Prostate gland (tissue), 2 donors: ENCODE measurements at regions not wholly inside any gene's neighbourhood (a gene's known extent, or its start where the extent isn't known, plus 50 kb on each side); places are given as distances from the start of the nearest gene placed in this dataset.

ENCODE experiments used
- DNase-seq: peaks from one replicate; pipeline ENCODE4 v3.0.0-alpha.2; 2019; ENCODE audit warnings: low spot score
- H3K27ac ChIP-seq, 2 donors: fragments of 200-600 bp; sonication (generic); 2 replicates each; pipeline ENCODE4 v1.5.1; 2017 to 2019
- H3K27me3 ChIP-seq: fragments of 200-600 bp; sonication (generic); replicated peaks from 2 replicates; pipeline ENCODE4 v1.5.1; 2019; ENCODE audit not compliant: insufficient read depth
- H3K36me3 ChIP-seq, 2 donors: fragments of 200-600 bp; sonication (generic); 1 replicate in 1 of 2; 2 replicates in 1 of 2; pipeline versions ENCODE4 v1.5.1 to v1.8.1; 2017 to 2019
- H3K4me1 ChIP-seq: fragments of 200-600 bp; sonication (generic); replicated peaks from 2 replicates; pipeline ENCODE4 v1.5.1; 2019
- H3K4me3 ChIP-seq, 2 donors: fragments of 200-600 bp; sonication (generic); 2 replicates each; pipeline ENCODE4 v1.5.1; 2017 to 2019
- H3K9me3 ChIP-seq: fragments of 200-600 bp; sonication (generic); 2 replicates; pipeline ENCODE4 v1.5.1; 2017
- POLR2A ChIP-seq: fragments of 450-650 bp; IDR thresholded peaks from one replicate; pipeline ENCODE4 v1.6.1; 2016; ENCODE audit warnings: antibody characterized with exemption, mild to moderate bottlenecking
- POLR2AphosphoS5 ChIP-seq: sonication (generic); formaldehyde crosslinking; IDR thresholded peaks from one replicate; pipeline ENCODE4 v1.6.1; 2017; ENCODE audit warnings: antibody characterized with exemption
- WGBS: methylation state at CpG from one replicate; pipeline ENCODE4 v1.1.5; 2018; 5-methylcytosine and 5-hydroxymethylcytosine counted together
- intact Hi-C: fragments of 100-400 bp; cut with DNase I; formaldehyde crosslinking; loops from one replicate; pipeline ENCODE4 v1.14.2; 2022
- TF ChIP-seq, protein P1 (sequence below), 4 experiments: fragments of 200-600 bp in 2 of 4; fragments of 450-650 bp in 2 of 4; sonication (generic) in 2 of 4; IDR thresholded peaks; 1 replicate in 3 of 4; 2 replicates in 1 of 4; pipeline ENCODE4 v1.5.1; 2016 to 2019; ENCODE audit warnings: antibody characterized with exemption in 4 of 4, mild to moderate bottlenecking in 2 of 4, moderate library complexity in 2 of 4

DNA sequence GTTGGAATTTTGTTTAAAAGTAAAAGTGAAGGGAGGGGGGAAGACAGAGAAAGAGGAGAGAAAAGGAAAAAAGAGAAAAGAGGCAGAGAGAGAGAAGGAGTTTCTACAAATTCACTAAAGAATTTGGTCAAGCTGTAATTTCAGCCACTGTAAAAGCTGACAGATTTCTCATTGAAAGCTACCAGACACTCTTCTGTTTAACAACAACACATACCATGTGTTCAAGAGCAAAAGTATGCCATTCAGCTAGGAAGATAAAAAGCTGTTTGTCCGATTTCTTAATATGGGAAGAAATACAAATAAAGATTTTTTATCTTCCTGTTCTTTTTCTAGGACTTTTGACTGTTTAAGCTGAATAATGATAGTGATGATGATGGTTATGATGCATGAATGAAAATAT is 204.8 kb upstream of the RSPO3 start:
- H3K27ac ChIP-seq = no peak overlapping the region
- H3K36me3 ChIP-seq = no peaks in the 10 kb centered on the region
- H3K27me3 ChIP-seq = no peaks in the 10 kb centered on the region
- intact Hi-C loops = no loop called here
- DNase-seq = no peak
- no peak overlapping the region for H3K4me3 ChIP-seq
- H3K4me1 ChIP-seq = no peaks in the 10 kb centered on the region
- H3K9me3 ChIP-seq = no peaks in the 10 kb centered on the region
- no peak for TF ChIP-seq POLR2A
- no peak for TF ChIP-seq POLR2AphosphoS5
- 37% methylated on average over 1 of the region's 1 CpG for WGBS

DNA sequence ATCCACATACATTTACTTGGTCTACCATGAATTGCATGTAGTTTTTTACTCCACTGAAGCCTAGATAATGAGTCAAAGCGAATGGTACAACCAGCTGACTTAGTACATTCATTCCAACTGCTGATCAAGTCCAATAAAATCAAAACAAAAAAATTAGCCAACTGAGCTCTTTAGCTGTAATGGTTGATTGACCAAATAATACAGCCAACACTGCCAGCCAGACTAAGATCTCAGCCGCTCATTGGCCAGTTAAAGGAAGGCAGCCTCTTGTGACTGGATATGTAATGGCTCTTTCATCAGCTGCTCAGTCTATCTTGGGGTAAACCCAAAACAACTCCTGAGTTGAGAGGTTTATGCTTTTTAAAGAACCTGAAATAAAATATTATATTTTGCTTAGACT is 204.3 kb upstream of the RSPO3 start:
- Histone ChIP-seq H3K9me3 (no peaks in the 10 kb centered on the region), H3K27me3 (no peaks in the 10 kb centered on the region), H3K4me3 (no peak overlapping the region), H3K4me1 (no peaks in the 10 kb centered on the region), H3K36me3 (no peaks in the 10 kb centered on the region), H3K27ac (no peak overlapping the region)
- DNase-seq = no peak
- intact Hi-C loops = no loop called here
- TF ChIP-seq, protein P1, sequence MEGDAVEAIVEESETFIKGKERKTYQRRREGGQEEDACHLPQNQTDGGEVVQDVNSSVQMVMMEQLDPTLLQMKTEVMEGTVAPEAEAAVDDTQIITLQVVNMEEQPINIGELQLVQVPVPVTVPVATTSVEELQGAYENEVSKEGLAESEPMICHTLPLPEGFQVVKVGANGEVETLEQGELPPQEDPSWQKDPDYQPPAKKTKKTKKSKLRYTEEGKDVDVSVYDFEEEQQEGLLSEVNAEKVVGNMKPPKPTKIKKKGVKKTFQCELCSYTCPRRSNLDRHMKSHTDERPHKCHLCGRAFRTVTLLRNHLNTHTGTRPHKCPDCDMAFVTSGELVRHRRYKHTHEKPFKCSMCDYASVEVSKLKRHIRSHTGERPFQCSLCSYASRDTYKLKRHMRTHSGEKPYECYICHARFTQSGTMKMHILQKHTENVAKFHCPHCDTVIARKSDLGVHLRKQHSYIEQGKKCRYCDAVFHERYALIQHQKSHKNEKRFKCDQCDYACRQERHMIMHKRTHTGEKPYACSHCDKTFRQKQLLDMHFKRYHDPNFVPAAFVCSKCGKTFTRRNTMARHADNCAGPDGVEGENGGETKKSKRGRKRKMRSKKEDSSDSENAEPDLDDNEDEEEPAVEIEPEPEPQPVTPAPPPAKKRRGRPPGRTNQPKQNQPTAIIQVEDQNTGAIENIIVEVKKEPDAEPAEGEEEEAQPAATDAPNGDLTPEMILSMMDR (IDR thresholded peaks at IDR 0.05) = no peak
- TF ChIP-seq POLR2A (no peak), POLR2AphosphoS5 (no peak)
- WGBS = 85% methylated on average over 2 of the region's 2 CpGs

DNA sequence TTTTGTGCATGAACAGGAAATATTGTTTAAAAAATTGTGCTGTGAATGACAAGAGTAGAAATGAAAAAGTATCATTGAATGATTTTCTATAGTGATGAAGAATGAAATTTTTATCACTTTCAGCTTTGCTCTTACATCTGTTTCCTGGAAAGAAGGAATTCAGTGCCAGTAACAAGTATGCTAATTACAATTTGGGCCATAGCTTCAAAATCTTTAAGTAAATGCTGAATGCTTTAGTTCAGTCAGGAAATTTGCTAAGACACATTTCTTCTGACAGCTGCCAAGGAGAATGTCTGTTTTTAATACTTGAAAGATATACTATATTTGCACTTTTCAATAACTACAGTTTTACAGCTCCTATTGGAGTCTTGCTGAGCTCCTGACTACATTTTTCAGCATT is 203.7 kb upstream of the RSPO3 start:
- Histone ChIP-seq H3K9me3 (no peaks in the 10 kb centered on the region), H3K36me3 (no peaks in the 10 kb centered on the region), H3K27me3 (no peaks in the 10 kb centered on the region), H3K4me1 (no peaks in the 10 kb centered on the region), H3K27ac (no peak overlapping the region), H3K4me3 (no peak overlapping the region)
- intact Hi-C loops = no loop called here
- no peak for TF ChIP-seq POLR2A
- no peak for TF ChIP-seq POLR2AphosphoS5
- TF ChIP-seq, protein P1 (IDR thresholded peaks at IDR 0.05) = no peak
- no peak for DNase-seq

DNA sequence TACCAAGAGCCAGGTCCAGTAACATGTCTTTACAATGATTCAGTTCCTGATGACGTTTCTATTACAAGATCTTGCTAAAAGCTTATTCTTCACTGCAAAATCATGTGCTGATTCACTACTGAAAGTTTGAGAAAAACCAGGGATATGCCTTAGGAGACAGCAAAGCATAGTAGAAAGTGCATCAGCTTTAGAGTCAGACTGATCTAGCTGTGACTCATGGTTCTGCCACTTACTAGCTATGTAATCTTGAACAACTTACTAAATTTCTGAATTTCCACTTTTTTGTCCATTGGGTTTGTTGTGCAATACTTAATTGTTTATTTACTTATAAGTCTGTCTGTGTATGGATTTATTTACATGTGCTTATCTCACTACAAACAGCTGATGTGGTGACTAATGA is 198.5 kb upstream of the RSPO3 start:
- intact Hi-C loops = no loop called here
- WGBS = 48% methylated on average over 1 of the region's 1 CpG
- Histone ChIP-seq H3K9me3 (no peaks in the 10 kb centered on the region), H3K27ac (no peak overlapping the region), H3K27me3 (no peaks in the 10 kb centered on the region), H3K36me3 (no peaks in the 10 kb centered on the region), H3K4me1 (no peaks in the 10 kb centered on the region), H3K4me3 (no peak overlapping the region)
- DNase-seq = no peak
- no peak for TF ChIP-seq POLR2AphosphoS5
- TF ChIP-seq POLR2A = no peak
- TF ChIP-seq, protein P1 (IDR thresholded peaks at IDR 0.05) = no peak

DNA sequence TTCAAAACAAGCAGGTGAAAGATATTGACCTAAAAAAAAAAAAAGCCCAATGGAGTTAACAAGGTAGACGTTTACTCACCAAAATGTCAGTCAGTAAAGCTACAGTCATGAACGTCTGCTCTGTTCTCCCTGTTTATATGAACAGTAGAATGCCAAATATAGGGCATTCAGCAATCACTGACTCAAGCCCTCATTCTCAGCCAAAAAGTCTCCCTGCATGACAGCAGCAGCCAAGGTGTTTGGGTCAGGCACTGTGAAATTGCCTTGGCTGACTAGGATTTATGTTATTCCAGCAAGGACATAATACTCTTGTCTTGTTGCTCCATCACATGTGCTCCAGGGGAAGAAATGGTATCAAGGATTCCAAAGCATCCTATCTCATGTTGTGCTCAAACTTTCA is 194.7 kb upstream of the RSPO3 start:
- whole genome bisulfite sequencing = 24% methylated on average over 2 of the region's 2 CpGs
- intact Hi-C loops = no loop called here

More for the DNA sequence above, 194.7 kb upstream of the RSPO3 start:
- H3K4me1 ChIP-seq = no peaks in the 10 kb centered on the region
- DNase-seq = no peak
- H3K27me3 ChIP-seq = no peaks in the 10 kb centered on the region
- TF ChIP-seq, protein P1 (IDR thresholded peaks at IDR 0.05) = no peak
- TF ChIP-seq POLR2A (no peak), POLR2AphosphoS5 (no peak)
- no peaks in the 10 kb centered on the region for H3K9me3 ChIP-seq
- H3K27ac ChIP-seq = no peak overlapping the region
- H3K36me3 ChIP-seq = no peaks in the 10 kb centered on the region
- no peak overlapping the region for H3K4me3 ChIP-seq
